HG03097 (cell line): ENCODE measurements at regions not wholly inside any gene's neighbourhood (a gene's known extent, or its start where the extent isn't known, plus 50 kb on each side); places are given as distances from the start of the nearest gene placed in this dataset.
"Not testable (repeated sequence)": the region's sequence is repeated elsewhere in the genome, so short reads cannot be mapped to it uniquely, and the experiment has no call there.

Source experiments
- ATAC-seq: cut with Tn5 transposase; IDR thresholded peaks from one replicate; pipeline ENCODE4 v1.9.1; 2021; ENCODE audit not compliant: unreplicated experiment, low FRiP score

DNA sequence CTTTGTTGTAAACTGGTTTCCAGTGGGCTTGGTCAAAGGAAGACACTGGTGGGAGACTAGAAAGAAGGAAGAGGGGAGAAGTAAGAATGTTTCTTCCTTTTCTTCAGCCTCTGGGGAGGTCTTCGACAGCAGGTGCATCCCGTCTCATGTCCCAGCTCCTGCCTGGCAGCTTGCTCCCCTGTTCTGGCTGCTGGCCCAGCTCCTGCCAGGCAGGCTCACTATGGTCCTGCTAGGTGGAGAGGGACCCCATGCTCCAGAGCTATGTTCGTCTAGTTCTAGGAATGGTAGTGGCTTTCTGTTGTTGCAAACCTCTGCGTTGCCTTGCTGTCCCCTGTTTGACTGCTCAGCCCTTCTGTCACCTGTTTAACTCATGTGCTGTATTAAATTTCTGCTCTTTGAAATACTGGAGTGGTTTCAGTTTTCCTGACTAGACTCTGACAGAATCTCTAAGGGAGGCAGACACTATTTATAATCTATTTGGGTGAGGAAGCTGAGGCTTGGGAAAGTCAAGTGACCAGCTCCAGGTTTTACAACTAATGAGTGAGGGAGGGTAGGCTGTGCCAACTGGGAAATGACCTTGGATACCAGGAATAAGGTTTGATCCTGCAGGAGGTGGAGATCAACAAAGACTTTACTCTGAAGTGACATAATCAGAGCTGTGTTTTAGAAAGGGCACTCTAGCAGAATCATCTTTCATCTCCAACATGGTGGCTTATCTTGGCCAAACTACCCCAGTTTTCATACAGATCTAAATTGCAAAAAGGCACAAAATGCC is 94.7 kb upstream of the DDHD1 start:
- no peak for ATAC-seq

GRCh38 chr14:53242898-53243297 is 89.8 kb upstream of the DDHD1 start:
- not testable (repeated sequence) for ATAC-seq

- no peak for ATAC-seq
Measured at GRCh38 chr14:53237488-53237887, 84.4 kb upstream of the DDHD1 start.

DNA sequence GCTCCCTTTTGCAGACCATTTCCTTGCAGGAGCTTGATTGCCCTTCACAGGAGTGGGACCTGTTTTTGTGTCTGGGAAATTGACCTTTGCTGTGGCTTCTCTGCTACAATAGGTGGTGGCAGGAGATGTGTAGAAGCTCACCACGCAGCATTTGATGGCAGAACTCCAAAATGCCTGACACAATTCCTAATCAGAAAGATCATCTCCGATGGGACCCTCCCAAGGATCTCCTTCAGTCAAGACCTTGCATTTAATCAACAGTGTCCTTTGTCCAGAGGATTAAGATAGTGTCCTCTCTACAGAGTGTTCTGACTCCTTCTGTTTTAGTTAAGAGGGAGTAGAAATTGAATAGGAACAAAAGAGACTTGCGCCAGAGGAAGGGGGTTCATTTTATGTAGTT is 83.6 kb upstream of the DDHD1 start:
- no peak for ATAC-seq

DNA sequence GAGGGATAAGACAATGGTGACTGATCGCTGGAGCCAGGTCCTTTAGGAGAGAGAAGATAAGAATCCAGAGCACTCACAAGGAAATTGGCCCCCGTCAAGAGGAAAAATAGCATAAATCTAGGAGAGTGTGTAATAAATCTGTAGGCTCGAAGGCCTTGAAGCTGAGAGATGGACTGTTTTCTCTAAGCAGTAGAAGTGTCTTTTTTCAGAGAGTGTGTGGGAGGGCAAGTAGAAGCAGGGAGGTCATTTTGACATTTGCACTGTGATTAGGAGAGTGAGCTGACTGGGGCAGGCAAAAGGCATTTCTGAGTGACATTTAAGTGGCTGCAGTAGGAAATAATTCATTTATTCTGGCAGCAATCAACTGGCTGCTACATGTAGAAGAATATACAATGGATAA is 78.0 kb upstream of the DDHD1 start:
- ATAC-seq: no peak

DNA sequence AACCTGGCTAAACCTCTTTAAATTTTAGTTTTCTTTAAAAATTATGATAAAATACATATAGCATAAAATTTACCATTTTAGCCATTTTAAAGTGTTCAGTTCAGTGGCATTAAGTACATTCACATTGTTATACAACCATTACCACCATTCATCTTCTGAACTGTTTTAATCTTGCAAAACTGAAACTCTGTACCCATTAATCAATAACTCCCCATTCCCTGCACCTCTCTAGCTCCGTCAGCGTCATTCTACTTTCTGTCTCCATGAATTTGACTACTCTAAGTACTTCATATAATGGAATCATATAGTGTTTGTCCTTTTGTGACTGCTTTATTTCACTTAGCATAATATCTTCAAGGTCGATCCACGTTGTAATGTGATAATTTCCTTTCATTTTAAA is 75.8 kb upstream of the DDHD1 start:
- ATAC-seq: no peak

DNA sequence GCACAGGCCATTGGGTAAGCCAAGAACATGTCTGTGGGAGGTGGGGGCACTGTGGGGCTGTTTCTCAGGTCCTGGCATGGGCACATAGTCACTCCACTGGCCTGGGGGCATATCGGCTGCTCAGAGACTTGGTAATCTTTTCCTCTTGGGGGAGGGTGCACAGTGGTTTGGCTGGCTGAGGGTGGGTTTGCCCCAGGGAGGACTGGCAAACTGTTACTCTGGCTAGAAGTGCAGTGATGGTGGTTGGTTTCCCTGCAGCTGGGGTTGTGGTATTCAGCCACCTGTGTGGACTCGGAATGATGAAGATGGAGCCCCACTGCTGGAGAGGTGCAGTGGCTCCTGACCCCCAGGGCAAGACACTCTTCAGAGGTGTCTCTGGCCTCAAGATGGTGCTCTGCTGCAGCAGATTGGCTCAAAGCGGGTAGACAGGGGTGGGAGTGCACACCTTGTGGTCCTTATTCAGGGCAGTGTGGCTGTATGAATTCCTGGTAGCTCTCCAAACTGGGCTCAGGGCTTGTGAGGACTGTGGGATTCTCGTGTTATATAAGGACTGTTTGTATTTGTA is 74.1 kb upstream of the DDHD1 start:
- no peak for ATAC-seq

DNA sequence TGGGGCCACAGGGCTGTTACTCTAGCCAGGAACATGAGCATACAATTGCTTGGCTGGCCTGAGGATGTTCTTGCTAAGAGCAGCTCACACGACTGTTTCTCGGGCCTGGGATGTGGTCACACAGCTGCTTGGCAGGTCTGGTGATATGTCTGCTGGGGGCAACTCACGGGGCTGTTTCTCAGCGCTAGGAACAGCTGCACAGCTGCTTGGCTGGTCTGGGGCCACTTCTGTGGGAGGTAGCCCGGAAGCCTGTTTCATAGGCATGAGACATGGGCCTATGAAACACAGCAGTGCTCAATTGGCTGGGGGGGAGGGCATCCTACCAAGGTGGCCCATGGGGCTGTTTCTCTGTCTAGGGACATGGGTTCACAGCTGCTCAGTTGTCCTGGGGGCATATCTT is 73.4 kb upstream of the DDHD1 start:
- ATAC-seq: no peak

GRCh38 chr14:53220914-53221313 is 67.8 kb upstream of the DDHD1 start:
- no peak for ATAC-seq

GRCh38 chr14:53218161-53218560 is 65.0 kb upstream of the DDHD1 start:
- no peak for ATAC-seq

- peak; percentile 97 for ATAC-seq
Measured at GRCh38 chr14:53217316-53217994, 64.3 kb upstream of the DDHD1 start.

- not testable (repeated sequence) for ATAC-seq
Measured at GRCh38 chr14:53216955-53217315, 63.8 kb upstream of the DDHD1 start.

DNA sequence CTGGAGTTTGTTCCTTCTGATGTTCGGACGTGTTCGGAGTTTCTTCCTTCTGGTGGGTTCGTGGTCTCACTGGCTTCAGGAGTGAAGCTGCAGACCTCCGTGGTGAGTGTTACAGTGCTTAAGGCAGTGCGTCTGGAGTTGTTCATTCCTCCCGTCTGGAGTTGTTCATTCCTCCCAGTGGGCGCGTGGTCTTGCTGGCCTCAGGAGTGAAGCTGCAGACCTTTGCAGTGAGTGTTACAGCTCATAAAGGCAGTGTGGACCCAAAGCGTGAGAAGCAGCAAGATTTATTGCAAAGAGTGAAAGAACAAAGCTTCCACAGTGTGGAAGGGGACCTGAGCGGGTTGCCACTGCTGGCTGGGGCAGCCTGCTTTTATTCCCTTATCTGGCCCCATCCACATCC is 63.4 kb upstream of the DDHD1 start:
- ATAC-seq: not testable (repeated sequence)

- no peak for ATAC-seq
Measured at GRCh38 chr14:53215101-53215500, 62.0 kb upstream of the DDHD1 start.

GRCh38 chr14:53214384-53214783 is 61.3 kb upstream of the DDHD1 start:
- ATAC-seq: no peak

GRCh38 chr14:53213761-53214160 is 60.6 kb upstream of the DDHD1 start:
- ATAC-seq: no peak

DNA sequence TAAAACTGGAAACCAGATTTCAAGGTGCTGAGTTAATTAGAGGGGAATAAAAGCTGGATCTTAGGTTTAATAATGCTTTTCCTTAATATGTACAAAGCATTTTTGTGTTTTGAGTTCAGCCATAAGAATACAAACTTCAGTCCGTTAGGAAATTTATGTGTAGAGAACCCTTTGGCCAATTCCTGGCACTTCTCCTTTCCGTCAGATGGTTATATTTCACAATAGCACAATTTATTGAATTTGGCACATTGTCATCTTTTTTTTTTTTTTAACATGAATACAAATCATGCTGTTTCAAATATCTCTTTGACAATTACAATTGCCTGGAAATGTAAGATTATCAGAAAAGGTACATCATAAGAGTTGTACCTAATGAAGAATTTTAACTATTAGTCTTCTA is 56.2 kb upstream of the DDHD1 start:
- ATAC-seq: no peak
